GM12865 (cell line): ENCODE measurements at regions not wholly inside any gene's neighbourhood (a gene's known extent, or its start where the extent isn't known, plus 50 kb on each side); places are given as distances from the start of the nearest gene placed in this dataset.

ENCODE experiments used
- DNase-seq: peaks from one replicate; pipeline ENCODE4 v3.0.0; 2010; ENCODE audit warnings: low read depth
- H3K4me3 ChIP-seq: 2 replicates; pipeline ENCODE4 v1.5.1; 2011; ENCODE audit warnings: mild to moderate bottlenecking, low read depth, low read length, control low read depth
- TF ChIP-seq, protein P1 (sequence below): IDR thresholded peaks from 2 replicates; pipeline ENCODE4 v1.5.1; 2011; ENCODE audit warnings: low read length, control low read depth, low read depth, inconsistent platforms; ENCODE audit not compliant: insufficient read depth; ENCODE audit errors: missing control alignments

- TF ChIP-seq, protein P1, sequence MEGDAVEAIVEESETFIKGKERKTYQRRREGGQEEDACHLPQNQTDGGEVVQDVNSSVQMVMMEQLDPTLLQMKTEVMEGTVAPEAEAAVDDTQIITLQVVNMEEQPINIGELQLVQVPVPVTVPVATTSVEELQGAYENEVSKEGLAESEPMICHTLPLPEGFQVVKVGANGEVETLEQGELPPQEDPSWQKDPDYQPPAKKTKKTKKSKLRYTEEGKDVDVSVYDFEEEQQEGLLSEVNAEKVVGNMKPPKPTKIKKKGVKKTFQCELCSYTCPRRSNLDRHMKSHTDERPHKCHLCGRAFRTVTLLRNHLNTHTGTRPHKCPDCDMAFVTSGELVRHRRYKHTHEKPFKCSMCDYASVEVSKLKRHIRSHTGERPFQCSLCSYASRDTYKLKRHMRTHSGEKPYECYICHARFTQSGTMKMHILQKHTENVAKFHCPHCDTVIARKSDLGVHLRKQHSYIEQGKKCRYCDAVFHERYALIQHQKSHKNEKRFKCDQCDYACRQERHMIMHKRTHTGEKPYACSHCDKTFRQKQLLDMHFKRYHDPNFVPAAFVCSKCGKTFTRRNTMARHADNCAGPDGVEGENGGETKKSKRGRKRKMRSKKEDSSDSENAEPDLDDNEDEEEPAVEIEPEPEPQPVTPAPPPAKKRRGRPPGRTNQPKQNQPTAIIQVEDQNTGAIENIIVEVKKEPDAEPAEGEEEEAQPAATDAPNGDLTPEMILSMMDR, result no peak
- H3K4me3 ChIP-seq, result no peak overlapping the region
- DNase-seq, result no peak
These were observed 225.8 kb upstream of the SLCO3A1 start for GRCh38 chr15:91627473-91628278.

DNA sequence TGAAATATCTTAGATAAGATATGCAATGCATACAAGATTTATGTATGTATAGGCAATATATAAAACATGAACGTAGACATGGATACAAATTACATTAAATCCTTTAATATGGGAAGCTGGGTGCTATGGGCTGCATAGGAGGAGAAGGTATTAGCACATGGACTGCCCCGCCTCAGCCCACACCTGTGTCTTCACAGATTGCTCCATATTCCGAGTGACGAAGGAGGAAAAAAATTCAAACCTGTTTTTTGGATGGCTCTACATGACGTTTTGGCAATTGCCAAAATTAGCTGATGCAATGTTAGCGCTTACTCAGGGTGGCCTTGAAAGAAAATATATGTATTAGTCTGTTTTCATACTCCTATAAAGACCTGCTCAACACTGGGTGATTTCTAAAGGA is 223.4 kb upstream of the SLCO3A1 start:
- DNase-seq, result no peak
- H3K4me3 ChIP-seq, result no peak overlapping the region
- TF ChIP-seq, protein P1, result no peak

DNA sequence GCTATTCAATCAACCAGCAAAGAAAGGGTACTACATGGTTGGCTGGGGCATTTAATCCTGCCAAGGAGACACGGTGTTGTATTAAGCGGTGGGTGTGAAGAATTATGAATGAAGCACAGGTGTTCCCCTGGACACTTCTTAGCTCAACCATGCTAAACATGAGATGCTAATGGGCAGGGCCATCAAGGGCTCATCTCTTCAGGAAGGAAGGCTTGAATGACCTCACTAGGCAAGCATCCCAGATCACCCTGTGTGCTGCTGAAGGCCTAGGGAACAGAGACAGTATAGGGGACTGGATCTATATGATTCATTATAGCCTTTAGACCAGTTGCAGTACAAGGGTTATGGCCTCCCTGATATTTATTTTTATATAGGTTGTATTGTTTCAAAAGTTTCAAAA is 221.3 kb upstream of the SLCO3A1 start:
- TF ChIP-seq, protein P1, result no peak
- H3K4me3 ChIP-seq, result no peak overlapping the region
- DNase-seq, result no peak

- TF ChIP-seq, protein P1, result no peak
- no peak overlapping the region for H3K4me3 ChIP-seq
- DNase-seq, result no peak
These were observed 220.5 kb upstream of the SLCO3A1 start for GRCh38 chr15:91632981-91633380.

DNA sequence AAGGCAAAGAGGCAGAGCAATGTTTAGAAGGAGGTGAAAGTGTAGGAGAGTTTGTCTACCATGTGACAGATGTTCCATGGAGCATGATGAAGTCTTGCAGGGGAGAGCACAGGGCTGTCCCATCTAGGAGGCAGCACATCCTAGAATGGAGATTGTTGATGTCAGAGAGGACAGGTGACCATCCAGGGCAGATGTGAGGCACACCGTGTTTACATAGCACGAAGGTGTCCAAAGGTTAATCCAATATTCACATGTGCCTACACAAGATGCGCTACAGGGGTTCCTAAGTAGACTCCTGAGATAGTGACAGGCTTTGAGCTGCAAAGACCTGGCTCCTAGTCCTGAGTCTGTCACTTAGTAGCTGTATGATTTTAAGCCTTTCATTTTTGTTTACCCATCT is 219.3 kb upstream of the SLCO3A1 start:
- TF ChIP-seq, protein P1, result no peak
- DNase-seq, result no peak
- no peak overlapping the region for H3K4me3 ChIP-seq

DNA sequence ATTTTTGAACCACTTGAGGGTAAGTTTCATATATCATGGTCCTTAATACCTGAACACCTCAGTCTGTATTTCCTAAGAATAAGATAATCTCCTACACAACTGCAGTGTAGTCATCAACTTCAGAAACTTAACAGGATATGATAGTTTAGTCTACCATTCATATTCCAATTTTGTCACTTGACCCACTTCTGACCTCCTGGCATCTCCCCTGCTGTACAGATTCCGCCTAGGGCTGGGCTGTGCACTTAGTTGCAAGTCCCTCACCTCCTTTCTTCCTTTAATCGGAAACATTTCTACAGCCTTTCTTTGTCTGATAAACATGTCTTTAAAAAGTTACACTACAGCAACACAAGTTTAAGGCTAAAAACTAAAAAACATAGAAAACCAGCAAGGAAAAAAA is 218.4 kb upstream of the SLCO3A1 start:
- TF ChIP-seq, protein P1, result no peak
- no peak overlapping the region for H3K4me3 ChIP-seq
- no peak for DNase-seq

DNA sequence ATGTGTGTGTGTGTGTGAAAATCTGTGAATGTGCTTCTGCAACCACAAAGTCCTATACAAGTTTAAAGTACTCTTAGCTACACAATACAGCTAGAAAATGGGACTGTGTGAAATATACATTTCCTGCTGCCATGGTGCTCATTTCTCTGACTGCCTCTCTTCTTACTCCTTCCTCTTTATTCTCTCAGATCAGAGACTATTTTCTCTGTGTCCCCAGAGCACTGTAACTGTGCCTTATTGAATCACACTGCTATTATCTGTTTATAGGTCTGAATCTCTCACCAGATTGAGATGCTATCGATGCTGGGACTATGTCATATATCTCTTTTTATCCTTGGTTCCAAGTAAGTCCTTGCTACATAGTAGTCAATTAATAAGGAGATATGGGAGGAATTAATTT is 217.9 kb upstream of the SLCO3A1 start:
- no peak overlapping the region for H3K4me3 ChIP-seq
- DNase-seq, result no peak
- TF ChIP-seq, protein P1, result no peak
